ENCODE measurements at regions not wholly inside any gene's neighbourhood (a gene's known extent, or its start where the extent isn't known, plus 50 kb on each side); places are given as distances from the start of the nearest gene placed in this dataset.

DNA sequence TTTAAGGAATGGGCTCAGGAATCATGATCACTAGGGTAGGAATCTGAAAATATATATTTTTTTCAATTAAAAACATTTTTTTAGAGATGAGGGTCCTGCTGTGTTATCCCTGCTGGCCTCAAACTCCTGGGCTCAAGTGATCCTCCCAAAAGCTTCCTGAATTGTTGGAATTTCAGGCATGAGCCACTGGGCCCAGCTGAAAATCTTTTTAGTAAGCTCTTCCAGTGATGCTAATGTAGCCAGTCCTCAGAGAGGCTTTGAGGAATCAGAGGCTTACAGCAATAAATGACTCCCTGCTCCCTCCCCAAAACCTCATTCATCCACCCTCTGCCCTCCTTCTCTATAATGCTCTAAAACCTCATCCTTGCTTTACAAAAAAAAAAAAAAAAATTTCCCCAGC, 129.5 kb downstream of the ZIC3 start (continued):
- TF ChIP-seq, protein P1, sequence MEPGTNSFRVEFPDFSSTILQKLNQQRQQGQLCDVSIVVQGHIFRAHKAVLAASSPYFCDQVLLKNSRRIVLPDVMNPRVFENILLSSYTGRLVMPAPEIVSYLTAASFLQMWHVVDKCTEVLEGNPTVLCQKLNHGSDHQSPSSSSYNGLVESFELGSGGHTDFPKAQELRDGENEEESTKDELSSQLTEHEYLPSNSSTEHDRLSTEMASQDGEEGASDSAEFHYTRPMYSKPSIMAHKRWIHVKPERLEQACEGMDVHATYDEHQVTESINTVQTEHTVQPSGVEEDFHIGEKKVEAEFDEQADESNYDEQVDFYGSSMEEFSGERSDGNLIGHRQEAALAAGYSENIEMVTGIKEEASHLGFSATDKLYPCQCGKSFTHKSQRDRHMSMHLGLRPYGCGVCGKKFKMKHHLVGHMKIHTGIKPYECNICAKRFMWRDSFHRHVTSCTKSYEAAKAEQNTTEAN (CRISPR knock-in tag; conservative IDR thresholded peaks at IDR 0.05), result no peak
- TF ChIP-seq BCL6 (CRISPR knock-in tag; IDR thresholded peaks at IDR 0.05), result no peak
- TF ChIP-seq ZFP41 (CRISPR knock-in tag; IDR thresholded peaks at IDR 0.05; ENCODE audit: borderline replicate concordance), result no peak
- TF ChIP-seq ZFP90 (CRISPR knock-in tag; IDR thresholded peaks at IDR 0.05; ENCODE audit: borderline replicate concordance), result no peak
- no peak for TF ChIP-seq ZNF616 (CRISPR knock-in tag; IDR thresholded peaks at IDR 0.05; ENCODE audit: low read depth)
- no peak for TF ChIP-seq ZNF335 (CRISPR knock-in tag; IDR thresholded peaks at IDR 0.05)
- no peak for TF ChIP-seq RAD51 (IDR thresholded peaks at IDR 0.05; ENCODE audit: borderline replicate concordance)
- no peak for TF ChIP-seq PHF8 (CRISPR knock-in tag; IDR thresholded peaks at IDR 0.05)
- TF ChIP-seq SP140L (CRISPR knock-in tag; IDR thresholded peaks at IDR 0.05; ENCODE audit: borderline replicate concordance), result no peak

- no peaks in the 10 kb centered on the region for H3K9me3 ChIP-seq (ENCODE audit: low read length)
- H3K4me2 ChIP-seq (ENCODE audit: low read depth, low read length), result no peak overlapping the region
- in situ Hi-C loops (cut with HindIII; ENCODE audit: extremely low pct_ligation_motif_present, low pct_unique_long_range_greater_than_20kb) (no loop called here), intact Hi-C loops (cut with micrococcal nuclease; ENCODE audit: unreplicated experiment) (no loop called here)
- H3K79me2 ChIP-seq (ENCODE audit: insufficient read depth, low read length), result no peaks in the 10 kb centered on the region
- TF ChIP-seq ATF7 (IDR thresholded peaks at IDR 0.05), result peak; percentile 80
- TF ChIP-seq ATF7 (CRISPR knock-in tag; IDR thresholded peaks at IDR 0.05), result no peak
- TF ChIP-seq MBD4 (IDR thresholded peaks at IDR 0.05; ENCODE audit: borderline replicate concordance, low read length), result no peak
- TF ChIP-seq ZNF589 (CRISPR knock-in tag; conservative IDR thresholded peaks at IDR 0.05), result no peak
- no peak for TF ChIP-seq HMG20A (CRISPR knock-in tag; IDR thresholded peaks at IDR 0.05; ENCODE audit: borderline replicate concordance)
- TF ChIP-seq, protein P2, sequence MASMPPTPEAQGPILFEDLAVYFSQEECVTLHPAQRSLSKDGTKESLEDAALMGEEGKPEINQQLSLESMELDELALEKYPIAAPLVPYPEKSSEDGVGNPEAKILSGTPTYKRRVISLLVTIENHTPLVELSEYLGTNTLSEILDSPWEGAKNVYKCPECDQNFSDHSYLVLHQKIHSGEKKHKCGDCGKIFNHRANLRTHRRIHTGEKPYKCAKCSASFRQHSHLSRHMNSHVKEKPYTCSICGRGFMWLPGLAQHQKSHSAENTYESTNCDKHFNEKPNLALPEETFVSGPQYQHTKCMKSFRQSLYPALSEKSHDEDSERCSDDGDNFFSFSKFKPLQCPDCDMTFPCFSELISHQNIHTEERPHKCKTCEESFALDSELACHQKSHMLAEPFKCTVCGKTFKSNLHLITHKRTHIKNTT (CRISPR knock-in tag; IDR thresholded peaks at IDR 0.05), result no peak
- DNase-seq (ENCODE audit: low spot score) (no peak), ATAC-seq (no peak), FAIRE-seq (no peak)
- H3K4me1 ChIP-seq (ENCODE audit: insufficient read depth, low read length), result no peaks in the 10 kb centered on the region
- H3K4me3 ChIP-seq (replicated peaks in 1 of 3; ENCODE audit: insufficient read depth in 1 of 3, low read depth in 2 of 3, low read length in 3 of 3), result no peak overlapping the region
- no peak overlapping the region for H3K27ac ChIP-seq (ENCODE audit: extremely low read length, insufficient read depth, low read length)
- no TSS peak for BruUV-seq (replicated peaks)
- POLR2A ChIA-PET, result no interaction called here
- no peaks in the 10 kb centered on the region for H3K27me3 ChIP-seq (ENCODE audit: control insufficient read depth in 1 of 2, insufficient read depth in 2 of 2, low read length in 2 of 2)
- CTCF ChIA-PET (ENCODE audit: low intra/inter-chr PET ratio, low total read pairs), result no interaction called here
- no peaks in the 10 kb centered on the region for H3K36me3 ChIP-seq (replicated peaks in 1 of 2; ENCODE audit: control insufficient read depth in 1 of 2, insufficient read depth in 2 of 2, low read length in 2 of 2)
- H3K9ac ChIP-seq (ENCODE audit: insufficient read depth, low read depth, low read length), result no peak overlapping the region
- H2AFZ ChIP-seq (ENCODE audit: low read length), result no peak overlapping the region
- no peaks in the 10 kb centered on the region for H4K20me1 ChIP-seq (ENCODE audit: insufficient read depth, low read length)
Observed at GRCh38 chrX:137707348-137707747, 141.4 kb downstream of the ZIC3 start.
